ENCODE measurements at regions not wholly inside any gene's neighbourhood (a gene's known extent, or its start where the extent isn't known, plus 50 kb on each side); places are given as distances from the start of the nearest gene placed in this dataset.

GRCh38 chr1:224505454-224506093 is 71.0 kb upstream of the WDR26 start:
- Mint-ChIP-seq H3K36me3 (ENCODE audit: insufficient read depth, unreplicated experiment) (no peaks in the 10 kb centered on the region), H3K9me3 (ENCODE audit: unreplicated experiment) (no peaks in the 10 kb centered on the region), H3K4me1 (ENCODE audit: insufficient read depth, unreplicated experiment) (peaks cover 56% of the 10 kb centered on the region), H3K27ac (ENCODE audit: low read depth, unreplicated experiment) (no peak overlapping the region), H3K27me3 (ENCODE audit: insufficient read depth, unreplicated experiment) (no peaks in the 10 kb centered on the region), H3K4me3 (ENCODE audit: unreplicated experiment) (no peak overlapping the region)
- TF ChIP-seq, protein P1, sequence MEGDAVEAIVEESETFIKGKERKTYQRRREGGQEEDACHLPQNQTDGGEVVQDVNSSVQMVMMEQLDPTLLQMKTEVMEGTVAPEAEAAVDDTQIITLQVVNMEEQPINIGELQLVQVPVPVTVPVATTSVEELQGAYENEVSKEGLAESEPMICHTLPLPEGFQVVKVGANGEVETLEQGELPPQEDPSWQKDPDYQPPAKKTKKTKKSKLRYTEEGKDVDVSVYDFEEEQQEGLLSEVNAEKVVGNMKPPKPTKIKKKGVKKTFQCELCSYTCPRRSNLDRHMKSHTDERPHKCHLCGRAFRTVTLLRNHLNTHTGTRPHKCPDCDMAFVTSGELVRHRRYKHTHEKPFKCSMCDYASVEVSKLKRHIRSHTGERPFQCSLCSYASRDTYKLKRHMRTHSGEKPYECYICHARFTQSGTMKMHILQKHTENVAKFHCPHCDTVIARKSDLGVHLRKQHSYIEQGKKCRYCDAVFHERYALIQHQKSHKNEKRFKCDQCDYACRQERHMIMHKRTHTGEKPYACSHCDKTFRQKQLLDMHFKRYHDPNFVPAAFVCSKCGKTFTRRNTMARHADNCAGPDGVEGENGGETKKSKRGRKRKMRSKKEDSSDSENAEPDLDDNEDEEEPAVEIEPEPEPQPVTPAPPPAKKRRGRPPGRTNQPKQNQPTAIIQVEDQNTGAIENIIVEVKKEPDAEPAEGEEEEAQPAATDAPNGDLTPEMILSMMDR (IDR thresholded peaks at IDR 0.05; ENCODE audit: unreplicated experiment): no peak
- BruUV-seq (replicated peaks): no TSS peak
- ChIA-PET CTCF (interaction anchor here (0.6 to 8.5 kb wide), 12 partner anchors 8 to 422 kb away, joined by 3 to 99 read pairs (median 6); no protein-coding TSS in a partner anchor), POLR2A (interaction anchor here (0.6 to 12.4 kb wide), 18 partner anchors 8 to 825 kb away, joined by 3 to 294 read pairs (median 4); partner anchors contain the start of genes DNAH14 and WDR26)
- DNase-seq (ENCODE audit: unreplicated experiment): no peak
- intact Hi-C loops (cut with micrococcal nuclease): no loop called here

- ChIA-PET CTCF (interaction anchor here (0.6 to 7.0 kb wide), 11 partner anchors 8 to 847 kb away, joined by 3 to 84 read pairs (median 5); no protein-coding TSS in a partner anchor), POLR2A (interaction anchor here (0.6 to 12.4 kb wide), 14 partner anchors 8 to 825 kb away, joined by 3 to 294 read pairs (median 4); partner anchors contain the start of genes DNAH14 and WDR26)
- TF ChIP-seq, protein P1 (IDR thresholded peaks at IDR 0.05; ENCODE audit: unreplicated experiment): no peak
- H3K36me3 Mint-ChIP-seq (ENCODE audit: insufficient read depth, unreplicated experiment): no peaks in the 10 kb centered on the region
- no peak overlapping the region for H3K27ac Mint-ChIP-seq (ENCODE audit: low read depth, unreplicated experiment)
- no peaks in the 10 kb centered on the region for H3K9me3 Mint-ChIP-seq (ENCODE audit: unreplicated experiment)
- BruUV-seq (replicated peaks): no TSS peak
- peak; percentile 42 for DNase-seq (ENCODE audit: unreplicated experiment)
- peaks cover 55% of the 10 kb centered on the region for H3K4me1 Mint-ChIP-seq (ENCODE audit: insufficient read depth, unreplicated experiment)
- H3K27me3 Mint-ChIP-seq (ENCODE audit: insufficient read depth, unreplicated experiment): no peaks in the 10 kb centered on the region
- H3K4me3 Mint-ChIP-seq (ENCODE audit: unreplicated experiment): no peak overlapping the region
- intact Hi-C loops (cut with micrococcal nuclease): no loop called here
These were observed 71.7 kb upstream of the WDR26 start for GRCh38 chr1:224506141-224506814.

GRCh38 chr1:224507771-224508523 is 73.3 kb upstream of the WDR26 start:
- DNase-seq (ENCODE audit: unreplicated experiment): no peak
- Mint-ChIP-seq H3K27me3 (ENCODE audit: insufficient read depth, unreplicated experiment) (no peaks in the 10 kb centered on the region), H3K4me3 (ENCODE audit: unreplicated experiment) (no peak overlapping the region), H3K27ac (ENCODE audit: low read depth, unreplicated experiment) (no peak overlapping the region), H3K4me1 (ENCODE audit: insufficient read depth, unreplicated experiment) (peaks cover 40% of the 10 kb centered on the region), H3K36me3 (ENCODE audit: insufficient read depth, unreplicated experiment) (no peaks in the 10 kb centered on the region), H3K9me3 (ENCODE audit: unreplicated experiment) (no peaks in the 10 kb centered on the region)
- intact Hi-C loops (cut with micrococcal nuclease): no loop called here
- ChIA-PET POLR2A (interaction anchor here (1.0 to 1.7 kb wide), 4 partner anchors 9 to 422 kb away, joined by 3 to 5 read pairs (median 4); no protein-coding TSS in a partner anchor), CTCF (interaction anchor here (0.6 to 13.7 kb wide), 10 partner anchors 12 to 792 kb away, joined by 3 to 624 read pairs (median 4); no protein-coding TSS in a partner anchor)
- no TSS peak for BruUV-seq (replicated peaks)
- TF ChIP-seq, protein P1 (IDR thresholded peaks at IDR 0.05; ENCODE audit: unreplicated experiment): no peak

Data from MCF 10A (cell line).